Astrocyte of the cerebellum (primary cell): ENCODE measurements at regions not wholly inside any gene's neighbourhood (a gene's known extent, or its start where the extent isn't known, plus 50 kb on each side); places are given as distances from the start of the nearest gene placed in this dataset.

Experiments used
- DNase-seq: peaks from one replicate; pipeline ENCODE4 v3.0.0-alpha.2; 2011; ENCODE audit warnings: low read depth
- H3K4me3 ChIP-seq: 2 replicates; pipeline ENCODE4 v1.5.1; 2011; ENCODE audit warnings: mild to moderate bottlenecking, low read depth, low read length, moderate library complexity
- in situ Hi-C: cut with HindIII; loops from 2 replicates; pipeline ENCODE4 v1.10.0; 2017; ENCODE audit warnings: low sequenced_read_pairs
- TF ChIP-seq, protein P1 (sequence below): IDR thresholded peaks from 2 replicates; pipeline ENCODE4 v1.5.1; 2012; ENCODE audit warnings: low read length, low read depth, moderate library complexity, mild to moderate bottlenecking; ENCODE audit errors: missing control alignments

GRCh38 chr16:79309606-79310005, 290.9 kb downstream of the MAF start:
- TF ChIP-seq, protein P1, sequence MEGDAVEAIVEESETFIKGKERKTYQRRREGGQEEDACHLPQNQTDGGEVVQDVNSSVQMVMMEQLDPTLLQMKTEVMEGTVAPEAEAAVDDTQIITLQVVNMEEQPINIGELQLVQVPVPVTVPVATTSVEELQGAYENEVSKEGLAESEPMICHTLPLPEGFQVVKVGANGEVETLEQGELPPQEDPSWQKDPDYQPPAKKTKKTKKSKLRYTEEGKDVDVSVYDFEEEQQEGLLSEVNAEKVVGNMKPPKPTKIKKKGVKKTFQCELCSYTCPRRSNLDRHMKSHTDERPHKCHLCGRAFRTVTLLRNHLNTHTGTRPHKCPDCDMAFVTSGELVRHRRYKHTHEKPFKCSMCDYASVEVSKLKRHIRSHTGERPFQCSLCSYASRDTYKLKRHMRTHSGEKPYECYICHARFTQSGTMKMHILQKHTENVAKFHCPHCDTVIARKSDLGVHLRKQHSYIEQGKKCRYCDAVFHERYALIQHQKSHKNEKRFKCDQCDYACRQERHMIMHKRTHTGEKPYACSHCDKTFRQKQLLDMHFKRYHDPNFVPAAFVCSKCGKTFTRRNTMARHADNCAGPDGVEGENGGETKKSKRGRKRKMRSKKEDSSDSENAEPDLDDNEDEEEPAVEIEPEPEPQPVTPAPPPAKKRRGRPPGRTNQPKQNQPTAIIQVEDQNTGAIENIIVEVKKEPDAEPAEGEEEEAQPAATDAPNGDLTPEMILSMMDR = no peak
- DNase-seq = no peak

DNA sequence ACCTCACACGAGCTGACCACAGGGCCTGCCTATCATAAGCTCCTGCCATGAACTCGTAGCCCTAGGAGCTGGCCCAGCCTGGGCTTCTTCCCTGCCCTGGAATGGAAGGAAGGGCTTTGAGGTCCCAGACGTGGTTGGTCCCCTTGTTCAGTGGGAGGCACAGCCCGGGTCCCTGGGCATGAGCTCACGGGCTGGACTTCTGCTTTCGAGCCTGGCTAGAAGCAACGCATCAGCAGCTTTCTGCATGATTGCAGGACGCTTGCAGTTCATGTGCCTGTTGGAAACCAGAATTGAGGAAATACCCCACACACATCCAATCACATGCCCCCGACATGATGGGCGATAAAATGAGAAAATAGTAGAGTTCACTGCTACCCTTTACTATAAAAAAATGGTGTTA, 293.3 kb downstream of the MAF start:
- no peak for DNase-seq
- H3K4me3 ChIP-seq = no peak overlapping the region
- in situ Hi-C loops = no loop called here
- TF ChIP-seq, protein P1 = no peak

More at GRCh38 chr16:79309606-79310005, 290.9 kb downstream of the MAF start:
- H3K4me3 ChIP-seq = no peak overlapping the region
- in situ Hi-C loops = no loop called here

DNA sequence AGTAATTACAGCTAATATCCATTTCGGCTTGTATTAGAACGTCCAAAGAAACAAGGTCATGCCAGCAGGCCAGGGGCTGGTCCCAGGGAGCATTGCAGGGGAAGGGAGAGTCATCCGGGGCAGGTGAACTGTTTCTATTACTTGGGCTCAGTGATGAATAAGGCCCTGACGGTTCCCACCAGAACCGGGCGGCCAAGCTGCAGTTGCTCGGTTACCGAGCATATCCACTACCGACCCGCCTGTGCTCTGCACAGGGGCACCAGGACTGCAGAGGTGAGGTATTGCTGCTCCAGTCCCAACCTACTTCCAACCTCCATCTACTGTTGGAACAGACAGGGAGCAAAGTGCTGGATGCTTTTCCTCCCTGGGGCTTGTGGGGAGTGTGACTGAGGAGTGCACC, 295.5 kb downstream of the MAF start:
- TF ChIP-seq, protein P1 = no peak
- H3K4me3 ChIP-seq = no peak overlapping the region
- in situ Hi-C loops = no loop called here
- no peak for DNase-seq

DNA sequence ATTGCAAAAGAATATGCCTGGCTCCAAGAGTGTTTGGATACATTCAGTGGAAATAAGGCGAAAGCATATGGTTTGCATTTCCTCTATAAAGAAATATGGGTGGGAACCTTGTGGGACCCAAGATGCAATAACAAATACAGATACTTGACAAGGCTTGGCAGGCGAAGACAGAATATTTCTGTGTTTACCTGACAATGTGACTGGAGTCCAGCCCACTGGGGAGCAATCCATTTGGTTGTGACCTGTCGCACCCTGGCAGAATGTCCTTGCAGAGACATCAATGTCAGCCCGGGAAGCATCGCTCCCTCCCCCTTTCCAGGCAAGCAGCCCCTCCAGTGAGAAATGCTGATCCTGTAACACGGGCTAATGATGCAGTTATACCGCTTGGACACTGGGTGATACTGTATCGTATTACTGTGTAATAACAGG, 296.6 kb downstream of the MAF start:
- in situ Hi-C loops = no loop called here
- DNase-seq = no peak
- TF ChIP-seq, protein P1 = no peak

GRCh38 chr16:79303206-79303605, 297.3 kb downstream of the MAF start:
- TF ChIP-seq, protein P1 = no peak
- in situ Hi-C loops = no loop called here
- H3K4me3 ChIP-seq = no peak overlapping the region
- no peak for DNase-seq

More for the DNA sequence above, 296.6 kb downstream of the MAF start:
- no peak overlapping the region for H3K4me3 ChIP-seq

- in situ Hi-C loops = no loop called here
- no peak for DNase-seq
- no peak overlapping the region for H3K4me3 ChIP-seq
- TF ChIP-seq, protein P1 = no peak
Observed at GRCh38 chr16:79302731-79303130, 297.8 kb downstream of the MAF start.

DNA sequence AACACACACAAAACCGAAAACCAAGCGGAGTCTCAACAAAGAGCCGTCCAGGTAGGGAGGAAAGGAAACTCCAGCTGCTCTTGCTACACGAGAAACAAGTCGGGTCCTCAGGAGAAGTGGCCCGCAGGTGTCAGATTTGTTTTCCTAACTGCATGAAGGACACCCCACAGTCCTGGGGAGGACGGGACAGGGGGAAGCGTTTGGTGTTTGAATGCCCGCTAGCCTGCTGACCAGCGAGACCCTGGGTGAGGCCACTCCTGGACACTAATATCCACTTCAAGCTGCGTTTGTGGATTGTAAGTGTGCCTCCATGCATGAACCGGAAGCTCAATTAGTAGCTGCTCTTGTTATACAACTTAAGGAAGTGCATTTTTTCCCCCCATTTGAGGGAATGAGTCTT, 299.5 kb downstream of the MAF start:
- TF ChIP-seq, protein P1 = no peak
- no peak for DNase-seq
- in situ Hi-C loops = no loop called here

More for the DNA sequence above, 299.5 kb downstream of the MAF start:
- H3K4me3 ChIP-seq = no peak overlapping the region
